HepG2 (cell line): ENCODE measurements at regions not wholly inside any gene's neighbourhood (a gene's known extent, or its start where the extent isn't known, plus 50 kb on each side); places are given as distances from the start of the nearest gene placed in this dataset.

Experiments used
- SNAI1 ChIP-seq: sonication (generic); formaldehyde crosslinking; IDR thresholded peaks from 2 replicates; pipeline ENCODE4 v1.5.0; 2020; ENCODE audit warnings: mild to moderate bottlenecking, missing genetic modification reagents, borderline replicate concordance
- ZNF747 ChIP-seq: sonication (generic); formaldehyde crosslinking; IDR thresholded peaks from 2 replicates; pipeline ENCODE4 v1.8.1; 2023; ENCODE audit warnings: missing genetic modification reagents, mild to moderate bottlenecking, borderline replicate concordance
- ZNF891 ChIP-seq: sonication (generic); formaldehyde crosslinking; IDR thresholded peaks from 2 replicates; pipeline ENCODE4 v1.5.0; 2020; ENCODE audit warnings: mild to moderate bottlenecking, missing genetic modification reagents

- TF ChIP-seq ZNF747 (CRISPR knock-in tag): no peak
- no peak for TF ChIP-seq ZNF891 (CRISPR knock-in tag)
- TF ChIP-seq SNAI1 (CRISPR knock-in tag): no peak
Measured at GRCh38 chrX:42432552-42432951, 345.4 kb downstream of the PPP1R2C start.
